ENCODE measurements at regions not wholly inside any gene's neighbourhood (a gene's known extent, or its start where the extent isn't known, plus 50 kb on each side); places are given as distances from the start of the nearest gene placed in this dataset.

DNA sequence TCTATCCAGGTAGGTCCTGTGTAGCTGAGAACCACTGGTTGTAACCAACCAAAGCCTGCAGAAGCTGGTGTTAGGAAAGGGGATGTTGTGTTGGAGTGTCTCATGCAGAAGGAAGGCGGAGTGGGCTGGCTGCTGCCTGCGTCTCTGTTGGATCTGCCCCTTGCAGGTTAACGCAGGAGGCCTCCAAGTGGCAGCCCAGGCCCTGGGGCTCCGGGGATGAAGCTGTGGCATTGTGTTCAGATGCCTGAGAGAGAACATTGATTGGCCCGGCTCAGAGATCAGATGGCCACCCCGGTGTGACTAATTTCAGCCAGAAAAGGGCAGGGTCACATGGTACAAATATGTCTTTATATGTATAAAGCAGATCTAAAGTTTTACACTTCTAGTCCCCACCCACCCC, 216.0 kb downstream of the GLI2 start:
- ChIA-PET RAD21 (ENCODE audit: low non-redundant PET in 1 of 2, low total read pairs in 2 of 2, uncharacterized antibody in 2 of 2, unreplicated experiment in 2 of 2) (no interaction called here), POLR2A (no interaction called here), CTCF (no interaction called here)
- ATAC-seq (no peak), DNase-seq (ENCODE audit: low read depth, low spot score) (no peak)
- Histone ChIP-seq H3K9me2 (ENCODE audit: insufficient read depth) (no peaks in the 10 kb centered on the region), H4K20me1 (ENCODE audit: insufficient read depth) (no peaks in the 10 kb centered on the region), H3K4me1 (ENCODE audit: control insufficient read depth in 1 of 2, insufficient read depth in 2 of 2, low read length in 2 of 2) (no peaks in the 10 kb centered on the region), H3K79me2 (ENCODE audit: insufficient read depth, low read length) (no peaks in the 10 kb centered on the region), H3K27me3 (ENCODE audit: insufficient read depth, low read length) (no peaks in the 10 kb centered on the region), H2AFZ (ENCODE audit: low read depth, low read length, poor library complexity, severe bottlenecking) (no peak overlapping the region), H3K4me3 (replicated peaks in 1 of 2; ENCODE audit: low read depth in 1 of 2, low read length in 2 of 2) (no peak overlapping the region), H3K9me3 (ENCODE audit: control insufficient read depth in 1 of 2, insufficient read depth in 1 of 2, low read depth in 1 of 2, low read length in 2 of 2) (no peaks in the 10 kb centered on the region), H3K27ac (ENCODE audit: low read depth, low read length) (no peak overlapping the region), H3K4me2 (ENCODE audit: low read length) (no peak overlapping the region), H3K9ac (ENCODE audit: low read length) (no peak overlapping the region), H3K36me3 (ENCODE audit: control insufficient read depth in 1 of 2, insufficient read depth in 2 of 2, low read length in 2 of 2) (no peaks in the 10 kb centered on the region)
- intact Hi-C loops (cut with micrococcal nuclease): no loop called here
- no TSS peak for BruUV-seq (replicated peaks)
- TF ChIP-seq SP1 (IDR thresholded peaks at IDR 0.05; ENCODE audit: low read depth): no peak
- TF ChIP-seq YY1 (IDR thresholded peaks at IDR 0.05; ENCODE audit: extremely low read depth, insufficient replicate concordance, low read depth, low read length): no peak
- TF ChIP-seq, protein P1, sequence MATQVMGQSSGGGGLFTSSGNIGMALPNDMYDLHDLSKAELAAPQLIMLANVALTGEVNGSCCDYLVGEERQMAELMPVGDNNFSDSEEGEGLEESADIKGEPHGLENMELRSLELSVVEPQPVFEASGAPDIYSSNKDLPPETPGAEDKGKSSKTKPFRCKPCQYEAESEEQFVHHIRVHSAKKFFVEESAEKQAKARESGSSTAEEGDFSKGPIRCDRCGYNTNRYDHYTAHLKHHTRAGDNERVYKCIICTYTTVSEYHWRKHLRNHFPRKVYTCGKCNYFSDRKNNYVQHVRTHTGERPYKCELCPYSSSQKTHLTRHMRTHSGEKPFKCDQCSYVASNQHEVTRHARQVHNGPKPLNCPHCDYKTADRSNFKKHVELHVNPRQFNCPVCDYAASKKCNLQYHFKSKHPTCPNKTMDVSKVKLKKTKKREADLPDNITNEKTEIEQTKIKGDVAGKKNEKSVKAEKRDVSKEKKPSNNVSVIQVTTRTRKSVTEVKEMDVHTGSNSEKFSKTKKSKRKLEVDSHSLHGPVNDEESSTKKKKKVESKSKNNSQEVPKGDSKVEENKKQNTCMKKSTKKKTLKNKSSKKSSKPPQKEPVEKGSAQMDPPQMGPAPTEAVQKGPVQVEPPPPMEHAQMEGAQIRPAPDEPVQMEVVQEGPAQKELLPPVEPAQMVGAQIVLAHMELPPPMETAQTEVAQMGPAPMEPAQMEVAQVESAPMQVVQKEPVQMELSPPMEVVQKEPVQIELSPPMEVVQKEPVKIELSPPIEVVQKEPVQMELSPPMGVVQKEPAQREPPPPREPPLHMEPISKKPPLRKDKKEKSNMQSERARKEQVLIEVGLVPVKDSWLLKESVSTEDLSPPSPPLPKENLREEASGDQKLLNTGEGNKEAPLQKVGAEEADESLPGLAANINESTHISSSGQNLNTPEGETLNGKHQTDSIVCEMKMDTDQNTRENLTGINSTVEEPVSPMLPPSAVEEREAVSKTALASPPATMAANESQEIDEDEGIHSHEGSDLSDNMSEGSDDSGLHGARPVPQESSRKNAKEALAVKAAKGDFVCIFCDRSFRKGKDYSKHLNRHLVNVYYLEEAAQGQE (IDR thresholded peaks at IDR 0.05; ENCODE audit: low read depth): no peak
- no peak for TF ChIP-seq EZH2phosphoT487 (IDR thresholded peaks at IDR 0.05; ENCODE audit: borderline replicate concordance)
- TF ChIP-seq CBX3 (IDR thresholded peaks at IDR 0.05; ENCODE audit: low read depth): no peak
- no peak for TF ChIP-seq EGR1 (IDR thresholded peaks at IDR 0.05; ENCODE audit: low read depth)

DNA sequence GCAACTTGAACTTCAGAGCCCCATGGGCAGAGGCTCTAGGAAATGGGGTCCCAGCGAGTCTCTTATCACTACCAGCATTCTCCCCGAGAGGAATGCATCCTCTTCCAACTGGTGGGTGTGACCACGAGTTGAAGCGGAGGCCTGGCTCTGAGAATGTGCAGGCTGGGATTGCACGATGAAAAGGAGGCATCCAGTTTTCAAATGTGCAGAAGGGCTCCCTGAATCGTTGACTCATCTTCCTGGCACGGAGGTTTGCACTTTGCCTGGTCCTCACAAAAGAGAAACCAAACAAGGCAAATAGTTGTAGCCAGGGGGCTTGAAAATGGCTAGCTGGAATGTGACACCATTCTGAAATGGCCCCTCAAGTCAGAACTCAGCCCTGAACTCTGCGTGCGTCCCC, 216.7 kb downstream of the GLI2 start:
- BruUV-seq (replicated peaks): no TSS peak
- no peaks in the 10 kb centered on the region for H3K9me3 ChIP-seq (ENCODE audit: control insufficient read depth in 1 of 2, insufficient read depth in 1 of 2, low read depth in 1 of 2, low read length in 2 of 2)
- H3K4me1 ChIP-seq (ENCODE audit: control insufficient read depth in 1 of 2, insufficient read depth in 2 of 2, low read length in 2 of 2): no peaks in the 10 kb centered on the region
- no peak overlapping the region for H3K27ac ChIP-seq (ENCODE audit: low read depth, low read length)
- no peak overlapping the region for H3K4me2 ChIP-seq (ENCODE audit: low read length)
- H3K79me2 ChIP-seq (ENCODE audit: insufficient read depth, low read length): no peaks in the 10 kb centered on the region
- no peak overlapping the region for H3K9ac ChIP-seq (ENCODE audit: low read length)
- H3K36me3 ChIP-seq (ENCODE audit: control insufficient read depth in 1 of 2, insufficient read depth in 2 of 2, low read length in 2 of 2): no peaks in the 10 kb centered on the region
- H3K27me3 ChIP-seq (ENCODE audit: insufficient read depth, low read length): no peaks in the 10 kb centered on the region
- intact Hi-C loops (cut with micrococcal nuclease): no loop called here
- no peaks in the 10 kb centered on the region for H4K20me1 ChIP-seq (ENCODE audit: insufficient read depth)
- ChIA-PET CTCF (no interaction called here), RAD21 (ENCODE audit: low non-redundant PET in 1 of 2, low total read pairs in 2 of 2, uncharacterized antibody in 2 of 2, unreplicated experiment in 2 of 2) (no interaction called here), POLR2A (no interaction called here)
- no peak for DNase-seq (ENCODE audit: low read depth, low spot score)
- H3K9me2 ChIP-seq (ENCODE audit: insufficient read depth): no peaks in the 10 kb centered on the region
- no peak overlapping the region for H2AFZ ChIP-seq (ENCODE audit: low read depth, low read length, poor library complexity, severe bottlenecking)
- ATAC-seq: no peak
- H3K4me3 ChIP-seq (replicated peaks in 1 of 2; ENCODE audit: low read depth in 1 of 2, low read length in 2 of 2): no peak overlapping the region
- TF ChIP-seq POLR2AphosphoS5 (IDR thresholded peaks at IDR 0.05; ENCODE audit: low read depth, low read length) (no peak), YY1 (IDR thresholded peaks at IDR 0.05; ENCODE audit: extremely low read depth, insufficient replicate concordance, low read depth, low read length) (no peak), ELF1 (IDR thresholded peaks at IDR 0.05; ENCODE audit: borderline replicate concordance, low read depth) (no peak), ZFX (IDR thresholded peaks at IDR 0.05) (no peak), JUND (IDR thresholded peaks at IDR 0.05) (no peak)
- TF ChIP-seq, protein P2, sequence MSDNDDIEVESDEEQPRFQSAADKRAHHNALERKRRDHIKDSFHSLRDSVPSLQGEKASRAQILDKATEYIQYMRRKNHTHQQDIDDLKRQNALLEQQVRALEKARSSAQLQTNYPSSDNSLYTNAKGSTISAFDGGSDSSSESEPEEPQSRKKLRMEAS (IDR thresholded peaks at IDR 0.05): no peak
- TF ChIP-seq, protein P3, sequence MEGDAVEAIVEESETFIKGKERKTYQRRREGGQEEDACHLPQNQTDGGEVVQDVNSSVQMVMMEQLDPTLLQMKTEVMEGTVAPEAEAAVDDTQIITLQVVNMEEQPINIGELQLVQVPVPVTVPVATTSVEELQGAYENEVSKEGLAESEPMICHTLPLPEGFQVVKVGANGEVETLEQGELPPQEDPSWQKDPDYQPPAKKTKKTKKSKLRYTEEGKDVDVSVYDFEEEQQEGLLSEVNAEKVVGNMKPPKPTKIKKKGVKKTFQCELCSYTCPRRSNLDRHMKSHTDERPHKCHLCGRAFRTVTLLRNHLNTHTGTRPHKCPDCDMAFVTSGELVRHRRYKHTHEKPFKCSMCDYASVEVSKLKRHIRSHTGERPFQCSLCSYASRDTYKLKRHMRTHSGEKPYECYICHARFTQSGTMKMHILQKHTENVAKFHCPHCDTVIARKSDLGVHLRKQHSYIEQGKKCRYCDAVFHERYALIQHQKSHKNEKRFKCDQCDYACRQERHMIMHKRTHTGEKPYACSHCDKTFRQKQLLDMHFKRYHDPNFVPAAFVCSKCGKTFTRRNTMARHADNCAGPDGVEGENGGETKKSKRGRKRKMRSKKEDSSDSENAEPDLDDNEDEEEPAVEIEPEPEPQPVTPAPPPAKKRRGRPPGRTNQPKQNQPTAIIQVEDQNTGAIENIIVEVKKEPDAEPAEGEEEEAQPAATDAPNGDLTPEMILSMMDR (IDR thresholded peaks at IDR 0.05 in 2 of 3, conservative IDR thresholded peaks at IDR 0.05 in 1 of 3; ENCODE audit: borderline replicate concordance in 1 of 3, insufficient read depth in 1 of 3, low read depth in 2 of 3, low read length in 2 of 3): no peak
- TF ChIP-seq, protein P1 (IDR thresholded peaks at IDR 0.05; ENCODE audit: low read depth): no peak
